ENCODE measurements at regions not wholly inside any gene's neighbourhood (a gene's known extent, or its start where the extent isn't known, plus 50 kb on each side); places are given as distances from the start of the nearest gene placed in this dataset.

GRCh38 chr2:226142463-226142862 is 657.2 kb downstream of the IRS1 start:
- no peak overlapping the region for H3K27ac ChIP-seq
- no peak overlapping the region for H2AFZ ChIP-seq
- H3K9me3 ChIP-seq (ENCODE audit: control insufficient read depth, low read length), result no peaks in the 10 kb centered on the region
- H3K9ac ChIP-seq, result no peak overlapping the region
- no peak overlapping the region for H3K4me2 ChIP-seq (ENCODE audit: low read length)
- H3K36me3 ChIP-seq (ENCODE audit: control insufficient read depth, insufficient read depth, low read length), result no peaks in the 10 kb centered on the region
- TF ChIP-seq, protein P1, sequence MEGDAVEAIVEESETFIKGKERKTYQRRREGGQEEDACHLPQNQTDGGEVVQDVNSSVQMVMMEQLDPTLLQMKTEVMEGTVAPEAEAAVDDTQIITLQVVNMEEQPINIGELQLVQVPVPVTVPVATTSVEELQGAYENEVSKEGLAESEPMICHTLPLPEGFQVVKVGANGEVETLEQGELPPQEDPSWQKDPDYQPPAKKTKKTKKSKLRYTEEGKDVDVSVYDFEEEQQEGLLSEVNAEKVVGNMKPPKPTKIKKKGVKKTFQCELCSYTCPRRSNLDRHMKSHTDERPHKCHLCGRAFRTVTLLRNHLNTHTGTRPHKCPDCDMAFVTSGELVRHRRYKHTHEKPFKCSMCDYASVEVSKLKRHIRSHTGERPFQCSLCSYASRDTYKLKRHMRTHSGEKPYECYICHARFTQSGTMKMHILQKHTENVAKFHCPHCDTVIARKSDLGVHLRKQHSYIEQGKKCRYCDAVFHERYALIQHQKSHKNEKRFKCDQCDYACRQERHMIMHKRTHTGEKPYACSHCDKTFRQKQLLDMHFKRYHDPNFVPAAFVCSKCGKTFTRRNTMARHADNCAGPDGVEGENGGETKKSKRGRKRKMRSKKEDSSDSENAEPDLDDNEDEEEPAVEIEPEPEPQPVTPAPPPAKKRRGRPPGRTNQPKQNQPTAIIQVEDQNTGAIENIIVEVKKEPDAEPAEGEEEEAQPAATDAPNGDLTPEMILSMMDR (IDR thresholded peaks at IDR 0.05), result no peak
- H3K27me3 ChIP-seq (ENCODE audit: control insufficient read depth, insufficient read depth, low read length), result no peaks in the 10 kb centered on the region
- H3K79me2 ChIP-seq, result no peaks in the 10 kb centered on the region
- H3K4me3 ChIP-seq (ENCODE audit: low read depth, low read length), result no peak overlapping the region
- peaks cover 2% of the 10 kb centered on the region for H3K4me1 ChIP-seq

GRCh38 chr2:226140594-226140993 is 659.0 kb downstream of the IRS1 start:
- H3K4me1 ChIP-seq, result peaks cover 5% of the 10 kb centered on the region
- no peak overlapping the region for H3K27ac ChIP-seq
- H3K27me3 ChIP-seq (ENCODE audit: control insufficient read depth, insufficient read depth, low read length), result no peaks in the 10 kb centered on the region
- H3K79me2 ChIP-seq, result no peaks in the 10 kb centered on the region
- no peaks in the 10 kb centered on the region for H3K9me3 ChIP-seq (ENCODE audit: control insufficient read depth, low read length)
- TF ChIP-seq, protein P1 (IDR thresholded peaks at IDR 0.05), result no peak
- H3K4me2 ChIP-seq (ENCODE audit: low read length), result no peak overlapping the region
- no peak overlapping the region for H3K4me3 ChIP-seq (ENCODE audit: low read depth, low read length)
- H2AFZ ChIP-seq, result no peak overlapping the region
- H3K36me3 ChIP-seq (ENCODE audit: control insufficient read depth, insufficient read depth, low read length), result no peaks in the 10 kb centered on the region
- H3K9ac ChIP-seq, result no peak overlapping the region

DNA sequence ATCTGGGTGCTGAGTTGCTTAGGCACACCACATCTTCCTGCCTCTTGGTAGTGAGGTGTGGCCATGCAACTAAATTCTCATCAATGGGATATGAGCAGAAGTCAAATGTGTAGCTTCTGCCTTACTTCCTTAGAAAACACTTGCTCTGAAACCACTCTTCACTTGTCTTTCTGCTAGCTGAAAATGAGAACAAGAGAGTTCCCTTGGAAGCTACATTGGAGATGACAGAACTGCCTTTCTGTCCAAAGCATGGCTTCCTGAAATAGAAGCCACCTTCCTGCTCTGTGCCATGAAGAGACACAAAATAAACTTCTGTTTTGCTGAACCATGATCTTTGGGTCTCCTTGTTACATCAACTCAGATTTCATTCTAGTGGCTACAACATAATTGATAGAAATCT is 659.9 kb downstream of the IRS1 start:
- H3K4me3 ChIP-seq (ENCODE audit: low read depth, low read length), result no peak overlapping the region
- H2AFZ ChIP-seq, result no peak overlapping the region
- no peak overlapping the region for H3K27ac ChIP-seq
- H3K36me3 ChIP-seq (ENCODE audit: control insufficient read depth, insufficient read depth, low read length), result no peaks in the 10 kb centered on the region
- peaks cover 5% of the 10 kb centered on the region for H3K4me1 ChIP-seq
- H3K9ac ChIP-seq, result no peak overlapping the region
- H3K4me2 ChIP-seq (ENCODE audit: low read length), result no peak overlapping the region
- no peaks in the 10 kb centered on the region for H3K79me2 ChIP-seq
- no peaks in the 10 kb centered on the region for H3K9me3 ChIP-seq (ENCODE audit: control insufficient read depth, low read length)
- TF ChIP-seq, protein P1 (IDR thresholded peaks at IDR 0.05), result no peak
- H3K27me3 ChIP-seq (ENCODE audit: control insufficient read depth, insufficient read depth, low read length), result no peaks in the 10 kb centered on the region

DNA sequence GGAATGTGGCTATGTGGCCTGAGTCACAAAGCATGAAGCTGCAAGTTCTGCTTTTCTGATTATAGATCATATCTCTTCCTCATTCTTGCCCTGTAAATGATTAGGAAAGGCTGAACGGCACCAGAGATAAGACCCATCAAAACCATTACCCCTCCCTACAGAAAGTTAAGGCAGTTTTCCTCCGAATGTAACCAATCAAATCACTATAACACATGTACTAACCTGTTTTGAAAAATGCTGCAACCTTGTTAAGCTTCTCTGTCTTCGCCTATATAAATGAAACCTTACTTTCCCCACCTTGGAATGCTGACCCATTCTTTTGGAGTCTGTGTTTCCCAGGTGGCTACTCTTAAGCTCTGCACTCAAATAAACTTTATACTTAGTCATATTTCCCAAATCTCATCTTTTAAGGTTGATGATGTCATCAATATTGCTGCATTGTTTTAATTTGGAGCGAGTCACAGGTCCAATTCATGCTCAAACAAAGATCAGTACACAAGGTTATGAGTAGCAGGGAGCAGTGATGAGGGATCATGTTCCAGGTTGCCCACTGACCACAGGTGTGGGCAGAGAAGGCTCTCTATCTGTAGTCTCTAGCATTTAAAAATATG is 662.3 kb downstream of the IRS1 start:
- no peaks in the 10 kb centered on the region for H3K36me3 ChIP-seq (ENCODE audit: control insufficient read depth, insufficient read depth, low read length)
- H2AFZ ChIP-seq, result peak overlapping the region; percentile 47
- H3K9me3 ChIP-seq (ENCODE audit: control insufficient read depth, low read length), result no peaks in the 10 kb centered on the region
- H3K27me3 ChIP-seq (ENCODE audit: control insufficient read depth, insufficient read depth, low read length), result no peaks in the 10 kb centered on the region
- H3K79me2 ChIP-seq, result no peaks in the 10 kb centered on the region
- H3K4me2 ChIP-seq (ENCODE audit: low read length), result peak overlapping the region; percentile 15
- TF ChIP-seq, protein P1 (IDR thresholded peaks at IDR 0.05), result no peak
- peaks cover 5% of the 10 kb centered on the region for H3K4me1 ChIP-seq
- peak overlapping the region; percentile 9 for H3K27ac ChIP-seq
- H3K4me3 ChIP-seq (ENCODE audit: low read depth, low read length), result no peak overlapping the region
- no peak overlapping the region for H3K9ac ChIP-seq

- H3K4me2 ChIP-seq (ENCODE audit: low read length), result peak overlapping the region; percentile 15
- H3K4me3 ChIP-seq (ENCODE audit: low read depth, low read length), result no peak overlapping the region
- peaks cover 5% of the 10 kb centered on the region for H3K4me1 ChIP-seq
- no peaks in the 10 kb centered on the region for H3K27me3 ChIP-seq (ENCODE audit: control insufficient read depth, insufficient read depth, low read length)
- no peaks in the 10 kb centered on the region for H3K36me3 ChIP-seq (ENCODE audit: control insufficient read depth, insufficient read depth, low read length)
- peak overlapping the region; percentile 47 for H2AFZ ChIP-seq
- H3K27ac ChIP-seq, result peak overlapping the region; percentile 9
- no peaks in the 10 kb centered on the region for H3K79me2 ChIP-seq
- TF ChIP-seq, protein P1 (IDR thresholded peaks at IDR 0.05), result no peak
- H3K9ac ChIP-seq, result no peak overlapping the region
- H3K9me3 ChIP-seq (ENCODE audit: control insufficient read depth, low read length), result no peaks in the 10 kb centered on the region
Observed at GRCh38 chr2:226136739-226137138, 662.9 kb downstream of the IRS1 start.
